ENCODE measurements at regions not wholly inside any gene's neighbourhood (a gene's known extent, or its start where the extent isn't known, plus 50 kb on each side); places are given as distances from the start of the nearest gene placed in this dataset.
"Not testable (repeated sequence)": the region's sequence is repeated elsewhere in the genome, so short reads cannot be mapped to it uniquely, and the experiment has no call there.

- DNase-seq (ENCODE audit: low read depth in 2 of 2) = no peak
Observed at GRCh38 chr12:127780881-127781280, 486.1 kb upstream of the TMEM132C start.

- DNase-seq (ENCODE audit: low read depth in 2 of 2) = no peak
Observed at GRCh38 chr12:127781336-127781735, 485.6 kb upstream of the TMEM132C start.

- DNase-seq (ENCODE audit: low read depth in 2 of 2) = peak; percentile 67 to 72
Observed at GRCh38 chr12:127785540-127785939, 481.4 kb upstream of the TMEM132C start.

GRCh38 chr12:127785986-127786590 lies 480.9 kb upstream of the TMEM132C start:
- no peak for DNase-seq (ENCODE audit: low read depth in 2 of 2)

GRCh38 chr12:127787544-127787943 lies 479.4 kb upstream of the TMEM132C start:
- no peak for DNase-seq (ENCODE audit: low read depth in 2 of 2)

GRCh38 chr12:127790376-127790775 lies 476.6 kb upstream of the TMEM132C start:
- DNase-seq (ENCODE audit: low read depth in 2 of 2) = no peak

GRCh38 chr12:127791217-127791616 lies 475.8 kb upstream of the TMEM132C start:
- no peak for DNase-seq (ENCODE audit: low read depth in 2 of 2)

- no peak for DNase-seq (ENCODE audit: low read depth in 2 of 2)
Observed at GRCh38 chr12:127797918-127798317, 469.1 kb upstream of the TMEM132C start.

GRCh38 chr12:127802271-127802670 lies 464.7 kb upstream of the TMEM132C start:
- no peak for DNase-seq (ENCODE audit: low read depth in 2 of 2)

GRCh38 chr12:127803545-127803944 lies 463.4 kb upstream of the TMEM132C start:
- DNase-seq (ENCODE audit: low read depth in 2 of 2) = no peak

- DNase-seq (ENCODE audit: low read depth in 2 of 2) = peak; percentile 63 to 74
Observed at GRCh38 chr12:127809275-127809674, 457.7 kb upstream of the TMEM132C start.

GRCh38 chr12:127810041-127810440 lies 456.9 kb upstream of the TMEM132C start:
- DNase-seq (ENCODE audit: low read depth in 2 of 2) = peak; percentile 97 to 98

GRCh38 chr12:127810459-127810858 lies 456.5 kb upstream of the TMEM132C start:
- DNase-seq (ENCODE audit: low read depth in 2 of 2) = not testable (repeated sequence)

GRCh38 chr12:127811988-127812387 lies 455.0 kb upstream of the TMEM132C start:
- DNase-seq (ENCODE audit: low read depth in 2 of 2) = peak; percentile 83 to 84

GRCh38 chr12:127813147-127813546 lies 453.8 kb upstream of the TMEM132C start:
- no peak for DNase-seq (ENCODE audit: low read depth in 2 of 2)

GRCh38 chr12:127819056-127819455 lies 447.9 kb upstream of the TMEM132C start:
- DNase-seq (ENCODE audit: low read depth in 2 of 2) = peak in 1 of 2 experiments; percentile 9

GRCh38 chr12:127820271-127820670 lies 446.7 kb upstream of the TMEM132C start:
- DNase-seq (ENCODE audit: low read depth in 2 of 2) = no peak

GRCh38 chr12:127820846-127821245 lies 446.1 kb upstream of the TMEM132C start:
- DNase-seq (ENCODE audit: low read depth in 2 of 2) = no peak

GRCh38 chr12:127822809-127823411 lies 444.1 kb upstream of the TMEM132C start:
- DNase-seq (ENCODE audit: low read depth in 2 of 2) = no peak

GRCh38 chr12:127823801-127824200 lies 443.2 kb upstream of the TMEM132C start:
- no peak for DNase-seq (ENCODE audit: low read depth in 2 of 2)

- no peak for DNase-seq (ENCODE audit: low read depth in 2 of 2)
Observed at GRCh38 chr12:127829281-127830064, 437.5 kb upstream of the TMEM132C start.

- DNase-seq (ENCODE audit: low read depth in 2 of 2) = no peak
Observed at GRCh38 chr12:127830065-127830460, 436.9 kb upstream of the TMEM132C start.

- DNase-seq (ENCODE audit: low read depth in 2 of 2) = no peak
Observed at GRCh38 chr12:127830730-127831129, 436.2 kb upstream of the TMEM132C start.
